Fibroblast of lung (primary cell): ENCODE measurements at regions not wholly inside any gene's neighbourhood (a gene's known extent, or its start where the extent isn't known, plus 50 kb on each side); places are given as distances from the start of the nearest gene placed in this dataset.

ENCODE experiments used
- EZH2 ChIP-seq: IDR thresholded peaks from 2 replicates; pipeline ENCODE4 v1.5.1; 2012; ENCODE audit warnings: low read length, control low read depth, mild to moderate bottlenecking; ENCODE audit errors: missing control alignments
- TF ChIP-seq, protein P1 (sequence below), 2 donors: IDR thresholded peaks in 1 of 2; conservative IDR thresholded peaks in 1 of 2; 1 replicate in 1 of 2; 2 replicates in 1 of 2; pipeline ENCODE4 v1.5.1; 2011 to 2012; ENCODE audit warnings: low read length in 2 of 2, control low read depth in 1 of 2, inconsistent platforms in 1 of 2, low read depth in 1 of 2, mild to moderate bottlenecking in 1 of 2

DNA sequence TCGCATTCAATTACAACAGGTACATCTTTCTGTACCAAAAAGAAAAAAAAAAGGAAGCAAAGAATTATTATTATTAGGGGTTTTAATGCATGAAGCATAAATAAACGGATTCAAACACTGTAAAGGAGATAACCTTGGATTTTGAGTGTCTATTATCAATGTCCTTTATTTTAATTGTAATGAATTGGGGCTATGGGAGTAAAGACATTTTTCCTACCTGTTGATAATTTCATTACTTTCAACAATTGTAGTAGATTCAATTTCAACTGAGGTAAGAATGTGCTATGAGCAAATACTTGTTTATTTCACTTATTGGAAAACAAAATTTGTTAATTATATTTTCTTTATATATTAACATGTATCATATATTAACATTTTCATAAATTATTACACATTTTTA lies 855.6 kb downstream of the KCNJ2 start:
- TF ChIP-seq, protein P1, sequence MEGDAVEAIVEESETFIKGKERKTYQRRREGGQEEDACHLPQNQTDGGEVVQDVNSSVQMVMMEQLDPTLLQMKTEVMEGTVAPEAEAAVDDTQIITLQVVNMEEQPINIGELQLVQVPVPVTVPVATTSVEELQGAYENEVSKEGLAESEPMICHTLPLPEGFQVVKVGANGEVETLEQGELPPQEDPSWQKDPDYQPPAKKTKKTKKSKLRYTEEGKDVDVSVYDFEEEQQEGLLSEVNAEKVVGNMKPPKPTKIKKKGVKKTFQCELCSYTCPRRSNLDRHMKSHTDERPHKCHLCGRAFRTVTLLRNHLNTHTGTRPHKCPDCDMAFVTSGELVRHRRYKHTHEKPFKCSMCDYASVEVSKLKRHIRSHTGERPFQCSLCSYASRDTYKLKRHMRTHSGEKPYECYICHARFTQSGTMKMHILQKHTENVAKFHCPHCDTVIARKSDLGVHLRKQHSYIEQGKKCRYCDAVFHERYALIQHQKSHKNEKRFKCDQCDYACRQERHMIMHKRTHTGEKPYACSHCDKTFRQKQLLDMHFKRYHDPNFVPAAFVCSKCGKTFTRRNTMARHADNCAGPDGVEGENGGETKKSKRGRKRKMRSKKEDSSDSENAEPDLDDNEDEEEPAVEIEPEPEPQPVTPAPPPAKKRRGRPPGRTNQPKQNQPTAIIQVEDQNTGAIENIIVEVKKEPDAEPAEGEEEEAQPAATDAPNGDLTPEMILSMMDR (conservative IDR thresholded peaks at IDR 0.05 in 1 of 2, IDR thresholded peaks at IDR 0.05 in 1 of 2; ENCODE audit: low read depth in 1 of 2, low read length in 2 of 2), result no peak
- TF ChIP-seq EZH2, result no peak
